Neural progenitor cell (in vitro differentiated cells): ENCODE measurements at regions not wholly inside any gene's neighbourhood (a gene's known extent, or its start where the extent isn't known, plus 50 kb on each side); places are given as distances from the start of the nearest gene placed in this dataset.

Experiments used
- DNase-seq: peaks from one replicate; pipeline ENCODE4 v3.0.0-alpha.2; 2016; ENCODE audit warnings: low spot score
- H2AFZ ChIP-seq: fragments of 200-600 bp; sonication (generic); replicated peaks from 2 replicates; pipeline ENCODE4 v1.6.1; 2016; ENCODE audit warnings: antibody characterized with exemption
- H3F3A ChIP-seq: fragments of 200-600 bp; sonication (generic); 2 replicates; pipeline ENCODE4 v1.6.1; 2016; ENCODE audit warnings: antibody characterized with exemption, low read depth
- H3K27ac ChIP-seq: fragments of 200-600 bp; sonication (generic); 2 replicates; pipeline ENCODE4 v1.5.1; 2016; ENCODE audit warnings: mild to moderate bottlenecking
- H3K27me3 ChIP-seq: fragments of 200-600 bp; sonication (generic); 2 replicates; pipeline ENCODE4 v1.6.1; 2016; ENCODE audit warnings: mild to moderate bottlenecking, moderate library complexity
- H3K36me3 ChIP-seq: fragments of 200-600 bp; sonication (generic); 2 replicates; pipeline ENCODE4 v1.5.1; 2016
- H3K4me1 ChIP-seq: fragments of 200-600 bp; sonication (generic); 2 replicates; pipeline ENCODE4 v1.6.1; 2016; ENCODE audit warnings: mixed run types
- H3K4me2 ChIP-seq: fragments of 200-600 bp; sonication (generic); 2 replicates; pipeline ENCODE4 v1.6.1; 2016
- H3K4me3 ChIP-seq: fragments of 200-600 bp; sonication (generic); 2 replicates; pipeline ENCODE4 v1.5.1; 2016
- H3K79me2 ChIP-seq: fragments of 200-600 bp; sonication (generic); 2 replicates; pipeline ENCODE4 v1.6.1; 2016; ENCODE audit warnings: low read depth
- H3K9ac ChIP-seq: fragments of 200-600 bp; sonication (generic); 2 replicates; pipeline ENCODE4 v1.6.1; 2016
- H3K9me3 ChIP-seq: fragments of 200-600 bp; sonication (generic); 2 replicates; pipeline ENCODE4 v1.5.1; 2016; ENCODE audit warnings: low read depth
- H4K20me1 ChIP-seq: fragments of 200-600 bp; sonication (generic); 2 replicates; pipeline ENCODE4 v1.6.1; 2016; ENCODE audit warnings: low read depth
- H3K27ac Mint-ChIP-seq: 3 replicates; pipeline ENCODE4 v1.8.0; 2021; ENCODE audit warnings: mixed read lengths
- H3K27me3 Mint-ChIP-seq: 2 replicates; pipeline ENCODE4 v1.8.0; 2022; ENCODE audit warnings: low read depth, mild to moderate bottlenecking, inconsistent platforms, moderate library complexity, mixed read lengths; ENCODE audit not compliant: insufficient read depth
- H3K36me3 Mint-ChIP-seq: 3 replicates; pipeline ENCODE4 v1.8.0; 2021; ENCODE audit warnings: mixed read lengths
- H3K4me1 Mint-ChIP-seq: 3 replicates; pipeline ENCODE4 v1.8.0; 2021; ENCODE audit warnings: mixed read lengths
- H3K4me3 Mint-ChIP-seq: 3 replicates; pipeline ENCODE4 v1.8.0; 2021; ENCODE audit warnings: mild to moderate bottlenecking, moderate library complexity, mixed read lengths
- H3K9me3 Mint-ChIP-seq: 3 replicates; pipeline ENCODE4 v1.8.0; 2020; ENCODE audit warnings: mixed read lengths
- CTCF ChIP-seq: fragments of 200-600 bp; sonication (generic); IDR thresholded peaks from 2 replicates; pipeline ENCODE4 v1.5.1; 2017; ENCODE audit warnings: antibody characterized with exemption, mild to moderate bottlenecking
- EZH2 ChIP-seq: fragments of 200-600 bp; sonication (generic); IDR thresholded peaks from 2 replicates; pipeline ENCODE4 v1.6.1; 2017; ENCODE audit warnings: antibody characterized with exemption, mild to moderate bottlenecking, moderate library complexity
- EZH2phosphoT487 ChIP-seq: fragments of 200-600 bp; sonication (generic); IDR thresholded peaks from 2 replicates; pipeline ENCODE4 v1.6.1; 2017; ENCODE audit warnings: antibody characterized with exemption

- peaks cover 7% of the 10 kb centered on the region for H3K9me3 Mint-ChIP-seq
- no peak overlapping the region for H3K27ac ChIP-seq
- H3K27ac Mint-ChIP-seq: no peak overlapping the region
- peaks cover 5% of the 10 kb centered on the region for H3K4me1 ChIP-seq
- H3K4me3 ChIP-seq: no peak overlapping the region
- no peaks in the 10 kb centered on the region for H3K36me3 ChIP-seq
- no peak for DNase-seq
- no peak overlapping the region for H3K9ac ChIP-seq
- no peak overlapping the region for H3K4me2 ChIP-seq
- no peak overlapping the region for H3K4me3 Mint-ChIP-seq
- no peaks in the 10 kb centered on the region for H3K27me3 Mint-ChIP-seq
- H3K27me3 ChIP-seq: no peaks in the 10 kb centered on the region
- TF ChIP-seq EZH2phosphoT487 (no peak), EZH2 (no peak), CTCF (no peak)
- H3K79me2 ChIP-seq: no peaks in the 10 kb centered on the region
- H3K4me1 Mint-ChIP-seq: peaks cover 10% of the 10 kb centered on the region
- no peaks in the 10 kb centered on the region for H3K36me3 Mint-ChIP-seq
- H3F3A ChIP-seq: no peaks in the 10 kb centered on the region
- H2AFZ ChIP-seq: no peak overlapping the region
- no peaks in the 10 kb centered on the region for H3K9me3 ChIP-seq
- no peaks in the 10 kb centered on the region for H4K20me1 ChIP-seq
Measured at GRCh38 chr2:215678094-215678493, 242.2 kb upstream of the FN1 start.

- no peak for TF ChIP-seq CTCF
- TF ChIP-seq EZH2phosphoT487: no peak
- no peak for TF ChIP-seq EZH2
- no peaks in the 10 kb centered on the region for H3K27me3 ChIP-seq
- H3K27me3 Mint-ChIP-seq: no peaks in the 10 kb centered on the region
Measured at GRCh38 chr2:215677481-215677880, 241.6 kb upstream of the FN1 start.

GRCh38 chr2:215672406-215672805 is 236.5 kb upstream of the FN1 start:
- no peak overlapping the region for H3K4me3 ChIP-seq
- Mint-ChIP-seq H3K9me3 (peaks cover 7% of the 10 kb centered on the region), H3K27ac (no peak overlapping the region), H3K36me3 (no peaks in the 10 kb centered on the region), H3K4me1 (peaks cover 5% of the 10 kb centered on the region), H3K27me3 (peaks cover 2% of the 10 kb centered on the region), H3K4me3 (no peak overlapping the region)
- TF ChIP-seq EZH2 (no peak), CTCF (no peak), EZH2phosphoT487 (no peak)
- no peak overlapping the region for H3K4me2 ChIP-seq
- no peak overlapping the region for H3K9ac ChIP-seq
- H3K9me3 ChIP-seq: no peaks in the 10 kb centered on the region
- no peaks in the 10 kb centered on the region for H3K4me1 ChIP-seq
- no peak for DNase-seq
- no peaks in the 10 kb centered on the region for H4K20me1 ChIP-seq
- H3K79me2 ChIP-seq: no peaks in the 10 kb centered on the region
- H3K36me3 ChIP-seq: no peaks in the 10 kb centered on the region
- no peak overlapping the region for H2AFZ ChIP-seq
- H3K27ac ChIP-seq: no peak overlapping the region
- no peaks in the 10 kb centered on the region for H3F3A ChIP-seq
- no peaks in the 10 kb centered on the region for H3K27me3 ChIP-seq

More at GRCh38 chr2:215677481-215677880, 241.6 kb upstream of the FN1 start:
- H3F3A ChIP-seq: no peaks in the 10 kb centered on the region
- Mint-ChIP-seq H3K9me3 (peaks cover 6% of the 10 kb centered on the region), H3K4me1 (peaks cover 10% of the 10 kb centered on the region), H3K4me3 (no peak overlapping the region), H3K36me3 (no peaks in the 10 kb centered on the region), H3K27ac (no peak overlapping the region)
- H3K27ac ChIP-seq: no peak overlapping the region
- no peak overlapping the region for H3K9ac ChIP-seq
- no peak overlapping the region for H2AFZ ChIP-seq
- no peak overlapping the region for H3K4me3 ChIP-seq
- no peaks in the 10 kb centered on the region for H4K20me1 ChIP-seq
- H3K79me2 ChIP-seq: no peaks in the 10 kb centered on the region
- H3K9me3 ChIP-seq: no peaks in the 10 kb centered on the region
- peaks cover 5% of the 10 kb centered on the region for H3K4me1 ChIP-seq
- H3K36me3 ChIP-seq: no peaks in the 10 kb centered on the region
- no peak for DNase-seq
- no peak overlapping the region for H3K4me2 ChIP-seq
